Natural killer cell (primary cell): ENCODE measurements at regions not wholly inside any gene's neighbourhood (a gene's known extent, or its start where the extent isn't known, plus 50 kb on each side); places are given as distances from the start of the nearest gene placed in this dataset.
"Not testable (repeated sequence)": the region's sequence is repeated elsewhere in the genome, so short reads cannot be mapped to it uniquely, and the experiment has no call there.

ENCODE experiments used
- ATAC-seq, 3 donors: fragments of 150-1000 bp in 2 of 3; fragments of 200-7000 bp in 1 of 3; cut with Tn5 transposase; 1 replicate in 1 of 3; 2 replicates in 2 of 3; pipeline ENCODE4 v1.10.0; 2021; ENCODE audit warnings: mild to moderate bottlenecking in 2 of 3, moderate library complexity in 2 of 3
- DNase-seq, 2 donors: peaks; one replicate each; pipeline versions ENCODE4 v3.0.0 to v3.0.0-alpha.2; 2013 to 2021; ENCODE audit warnings: mixed read lengths in 1 of 2
- H3K27ac ChIP-seq: one replicate; pipeline ENCODE4 v1.5.1; 2013; ENCODE audit warnings: mild to moderate bottlenecking, low read length
- H3K27me3 ChIP-seq: one replicate; pipeline ENCODE4 v1.6.1; 2013; ENCODE audit warnings: low read length; ENCODE audit not compliant: control insufficient read depth, insufficient read depth
- H3K36me3 ChIP-seq: one replicate; pipeline ENCODE4 v1.6.1; 2013; ENCODE audit warnings: low read length; ENCODE audit not compliant: control insufficient read depth, insufficient read depth
- H3K4me1 ChIP-seq: one replicate; pipeline ENCODE4 v1.6.1; 2013; ENCODE audit warnings: low read length; ENCODE audit not compliant: control insufficient read depth, insufficient read depth
- H3K4me3 ChIP-seq: one replicate; pipeline ENCODE4 v1.5.1; 2013; ENCODE audit warnings: low read length
- H3K9me3 ChIP-seq: one replicate; pipeline ENCODE4 v1.6.1; 2013; ENCODE audit warnings: low read length; ENCODE audit not compliant: control insufficient read depth, insufficient read depth
- H3K27ac Mint-ChIP-seq, 2 donors: one replicate each; pipeline ENCODE4 v1.8.0; 2022; ENCODE audit warnings: mild to moderate bottlenecking in 2 of 2, mixed read lengths in 2 of 2, moderate library complexity in 1 of 2
- H3K27me3 Mint-ChIP-seq, 2 donors: one replicate each; pipeline ENCODE4 v1.8.0; 2022; ENCODE audit warnings: low read depth in 2 of 2, mixed read lengths in 2 of 2
- H3K36me3 Mint-ChIP-seq: one replicate; pipeline ENCODE4 v1.8.0; 2022; ENCODE audit warnings: mixed read lengths
- H3K4me1 Mint-ChIP-seq, 2 donors: one replicate each; pipeline ENCODE4 v1.8.0; 2022; ENCODE audit warnings: mixed read lengths in 2 of 2
- H3K4me3 Mint-ChIP-seq: one replicate; pipeline ENCODE4 v1.8.0; 2022; ENCODE audit warnings: mild to moderate bottlenecking, moderate library complexity, mixed read lengths
- H3K9me3 Mint-ChIP-seq, 2 donors: one replicate each; pipeline ENCODE4 v1.8.0; 2022; ENCODE audit warnings: mixed read lengths in 2 of 2
- CTCF ChIP-seq: fragments of 200-600 bp; IDR thresholded peaks from one replicate; pipeline ENCODE4 v1.8.0; 2022; ENCODE audit warnings: antibody characterized with exemption
- WGBS: methylation state at CpG from one replicate; pipeline ENCODE4 v1.1.7; 2013; ENCODE audit warnings: missing lambda C conversion rate; ENCODE audit not compliant: insufficient coverage; 5-methylcytosine and 5-hydroxymethylcytosine counted together
- intact Hi-C: fragments of 100-400 bp; cut with micrococcal nuclease; formaldehyde crosslinking; loops from one replicate; pipeline ENCODE4 v1.14.2; 2022

DNA sequence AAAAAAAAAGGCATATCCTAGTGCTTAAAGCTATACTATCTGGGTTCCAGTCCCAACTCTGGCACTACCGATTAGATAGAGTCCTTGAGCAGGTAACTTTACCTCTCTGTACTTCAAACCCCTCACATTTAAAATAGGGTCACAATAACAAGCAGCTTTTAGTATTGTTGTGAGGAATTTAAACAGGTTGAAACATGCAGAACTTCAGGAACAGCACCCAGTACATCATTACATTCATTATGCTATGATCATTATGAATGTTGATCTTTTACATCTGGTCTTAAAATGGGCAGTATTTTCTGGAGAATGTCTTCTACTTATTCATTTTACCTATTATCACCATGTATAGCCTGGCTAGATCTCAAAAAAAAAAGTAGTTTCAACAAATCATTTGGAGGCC, 176.1 kb upstream of the CCDC54 start:
- no peak for TF ChIP-seq CTCF
- no peak for ATAC-seq
- Mint-ChIP-seq H3K9me3 (no peaks in the 10 kb centered on the region), H3K27me3 (peaks cover 0 to 6% of the 10 kb centered on the region in 2 donors), H3K4me1 (no peaks in the 10 kb centered on the region), H3K4me3 (no peak overlapping the region), H3K36me3 (no peaks in the 10 kb centered on the region), H3K27ac (no peak overlapping the region)
- Histone ChIP-seq H3K36me3 (no peaks in the 10 kb centered on the region), H3K27me3 (no peaks in the 10 kb centered on the region), H3K4me3 (no peak overlapping the region), H3K9me3 (no peaks in the 10 kb centered on the region), H3K27ac (no peak overlapping the region), H3K4me1 (no peaks in the 10 kb centered on the region)
- intact Hi-C loops, result no loop called here
- DNase-seq, result no peak
- 86% methylated on average over 1 of the region's 1 CpG for WGBS

GRCh38 chr3:107202885-107203284, 174.4 kb upstream of the CCDC54 start:
- H3K4me1 Mint-ChIP-seq, DNase-seq, intact Hi-C loops, H3K27ac Mint-ChIP-seq, H3K4me3 ChIP-seq, H3K4me1 ChIP-seq, H3K27me3 ChIP-seq, ATAC-seq, H3K36me3 ChIP-seq, H3K27ac ChIP-seq, H3K27me3 Mint-ChIP-seq, H3K9me3 ChIP-seq, H3K36me3 Mint-ChIP-seq, H3K4me3 Mint-ChIP-seq, H3K9me3 Mint-ChIP-seq: not testable (repeated sequence)

GRCh38 chr3:107204121-107204520, 173.1 kb upstream of the CCDC54 start:
- no peak for DNase-seq
- ATAC-seq, result no peak
- no peaks in the 10 kb centered on the region for H3K27me3 ChIP-seq
- H3K4me3 ChIP-seq, result no peak overlapping the region
- H3K4me1 ChIP-seq, result no peaks in the 10 kb centered on the region
- intact Hi-C loops, result no loop called here
- H3K9me3 ChIP-seq, result no peaks in the 10 kb centered on the region
- no peak overlapping the region for H3K4me3 Mint-ChIP-seq
- no peak overlapping the region for H3K27ac Mint-ChIP-seq
- H3K36me3 ChIP-seq, result no peaks in the 10 kb centered on the region
- no peaks in the 10 kb centered on the region for H3K4me1 Mint-ChIP-seq
- TF ChIP-seq CTCF, result no peak
- H3K27me3 Mint-ChIP-seq, result peaks cover 0 to 6% of the 10 kb centered on the region in 2 donors
- H3K36me3 Mint-ChIP-seq, result no peaks in the 10 kb centered on the region
- H3K9me3 Mint-ChIP-seq, result no peaks in the 10 kb centered on the region
- no peak overlapping the region for H3K27ac ChIP-seq

DNA sequence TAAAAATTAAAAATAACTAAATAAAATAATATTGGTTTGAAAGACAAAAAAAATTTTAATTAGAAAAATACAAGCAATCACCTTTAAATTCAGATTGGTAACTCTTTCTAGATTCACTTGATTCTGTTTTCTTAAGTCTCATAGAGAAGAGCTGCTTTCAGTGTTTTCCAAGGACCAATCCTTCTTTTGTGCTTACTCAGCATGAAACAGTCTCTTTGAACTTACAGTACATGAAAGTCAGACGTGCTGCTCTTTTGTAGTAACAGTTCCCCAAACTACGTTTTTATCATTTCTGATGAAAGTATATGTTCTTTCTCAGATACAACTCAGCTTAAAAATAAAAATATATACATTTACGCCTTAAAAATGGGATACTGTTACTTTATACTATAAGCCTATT, 171.9 kb upstream of the CCDC54 start:
- DNase-seq (no peak), ATAC-seq (no peak)
- no peak overlapping the region for H3K4me3 Mint-ChIP-seq
- no peaks in the 10 kb centered on the region for H3K9me3 ChIP-seq
- no peaks in the 10 kb centered on the region for H3K4me1 Mint-ChIP-seq
- no peak for TF ChIP-seq CTCF
- 75% methylated on average over 2 of the region's 3 CpGs for WGBS
- no peak overlapping the region for H3K27ac ChIP-seq
- no peaks in the 10 kb centered on the region for H3K36me3 Mint-ChIP-seq
- H3K27me3 ChIP-seq, result no peaks in the 10 kb centered on the region
- H3K27me3 Mint-ChIP-seq, result peaks cover 0 to 6% of the 10 kb centered on the region in 2 donors
- H3K27ac Mint-ChIP-seq, result no peak overlapping the region
- H3K9me3 Mint-ChIP-seq, result no peaks in the 10 kb centered on the region
- no peak overlapping the region for H3K4me3 ChIP-seq
- no peaks in the 10 kb centered on the region for H3K36me3 ChIP-seq
- H3K4me1 ChIP-seq, result no peaks in the 10 kb centered on the region
- intact Hi-C loops, result no loop called here
